NCI-H1105 treated with DMSO at 0.1 percent for 48 hours (cell line): ENCODE measurements at regions not wholly inside any gene's neighbourhood (a gene's known extent, or its start where the extent isn't known, plus 50 kb on each side); places are given as distances from the start of the nearest gene placed in this dataset.
"Not testable (repeated sequence)": the region's sequence is repeated elsewhere in the genome, so short reads cannot be mapped to it uniquely, and the experiment has no call there.

ENCODE experiments used
- DNase-seq: peaks from one replicate; lab custom pipeline; 2025; lab: John Stamatoyannopoulos, UW

DNA sequence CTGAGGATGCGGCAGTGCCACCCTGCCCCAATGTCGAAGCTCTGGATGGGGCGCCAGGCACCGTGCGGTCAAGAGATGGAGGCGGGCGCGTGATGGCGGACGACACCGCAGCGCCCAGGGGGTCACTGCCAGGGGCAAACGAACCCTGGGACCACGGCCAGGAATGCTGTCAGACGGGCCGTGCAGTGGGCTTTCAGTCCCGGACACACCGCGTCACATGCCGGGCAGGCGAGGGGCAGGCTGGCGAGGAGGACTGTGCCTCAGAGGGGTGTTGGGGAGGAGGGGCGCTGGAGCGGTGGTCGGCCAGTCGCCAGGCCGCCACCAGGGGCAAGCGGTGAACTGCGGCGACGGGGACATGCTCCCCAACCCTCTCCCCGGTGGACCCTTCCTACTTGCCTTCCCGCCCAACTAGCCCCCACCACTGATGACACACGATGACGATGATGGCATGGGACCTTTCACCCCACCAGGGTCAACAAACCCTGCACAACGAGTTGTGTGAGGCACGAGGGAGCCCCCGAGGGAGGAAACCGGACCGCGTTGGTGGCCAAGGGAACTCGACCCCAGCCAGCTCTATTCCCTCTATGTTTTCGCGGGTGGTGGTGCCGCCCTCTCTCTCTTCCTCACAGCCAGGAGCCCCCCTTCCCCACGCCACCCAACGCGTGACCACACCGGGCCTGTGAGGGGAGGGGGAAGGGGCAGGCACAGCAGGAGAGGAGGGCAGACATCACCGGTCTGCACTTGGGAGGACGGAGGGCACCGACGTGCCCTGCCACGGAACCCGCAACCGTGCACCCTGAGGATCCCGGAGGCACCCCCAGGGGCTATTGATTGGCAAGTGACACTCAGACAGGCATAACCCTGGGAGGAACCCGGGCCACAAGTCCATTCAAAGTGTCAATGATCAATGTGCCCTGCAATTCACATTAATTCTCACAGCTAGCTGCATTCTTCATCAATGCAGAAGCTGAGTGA, 1960.9 kb upstream of the DEFB115 start:
- DNase-seq: no peak

DNA sequence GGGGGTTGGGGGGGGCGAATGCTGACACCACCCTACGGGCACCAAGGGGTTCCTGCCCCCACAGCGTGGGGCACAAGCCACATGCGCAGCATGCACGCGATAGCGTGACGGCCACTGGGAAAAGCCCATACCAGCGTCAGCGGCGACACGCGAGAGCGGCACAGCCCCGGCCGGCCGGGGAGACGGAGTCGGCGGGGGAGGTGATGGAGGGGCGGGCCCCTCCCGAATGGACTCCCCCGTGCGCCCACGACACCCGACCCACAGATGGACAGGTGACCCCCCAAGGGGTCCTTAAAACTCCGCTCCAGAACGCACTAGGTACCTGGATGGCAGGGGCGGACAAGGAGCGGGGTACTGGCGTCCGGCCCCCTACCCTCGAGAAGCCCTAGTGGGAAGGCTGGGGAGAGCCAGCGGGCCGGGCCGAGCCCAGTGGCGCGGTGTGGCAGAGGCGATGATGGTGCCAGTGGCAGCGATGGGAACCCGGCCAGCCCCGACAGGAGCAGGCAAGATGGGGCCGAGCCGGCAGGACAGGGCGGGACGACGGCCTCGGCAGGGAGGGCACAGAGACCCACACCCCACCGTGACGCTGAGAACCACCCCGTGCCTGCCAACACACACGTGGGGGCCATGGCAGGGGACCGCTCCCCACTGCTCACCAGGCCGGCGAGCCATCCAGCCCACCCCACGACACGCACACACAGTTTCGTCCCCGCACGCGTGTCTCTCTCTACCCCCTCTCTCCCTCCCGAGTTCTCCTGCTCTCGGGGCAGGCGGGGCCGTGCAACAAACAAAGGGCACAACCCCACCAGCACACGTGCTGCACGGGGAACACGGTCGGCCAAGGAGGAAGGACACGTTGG, 1959.8 kb upstream of the DEFB115 start:
- DNase-seq: no peak

DNA sequence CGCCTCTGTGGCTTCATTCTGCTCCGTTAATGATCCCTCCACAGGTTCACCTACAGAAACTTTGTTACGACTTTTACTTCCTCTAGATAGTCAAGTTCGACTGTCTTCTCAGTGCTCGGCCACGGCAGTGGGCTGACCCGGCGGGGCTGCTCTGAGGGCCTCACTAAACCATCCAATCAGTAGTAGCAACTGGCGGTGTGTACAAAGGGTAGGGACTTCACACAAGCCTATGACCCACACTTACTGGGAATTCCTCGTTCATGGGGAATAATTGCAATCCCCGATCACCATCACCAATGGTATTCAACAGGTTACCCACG, 1959.2 kb upstream of the DEFB115 start:
- no peak for DNase-seq

DNA sequence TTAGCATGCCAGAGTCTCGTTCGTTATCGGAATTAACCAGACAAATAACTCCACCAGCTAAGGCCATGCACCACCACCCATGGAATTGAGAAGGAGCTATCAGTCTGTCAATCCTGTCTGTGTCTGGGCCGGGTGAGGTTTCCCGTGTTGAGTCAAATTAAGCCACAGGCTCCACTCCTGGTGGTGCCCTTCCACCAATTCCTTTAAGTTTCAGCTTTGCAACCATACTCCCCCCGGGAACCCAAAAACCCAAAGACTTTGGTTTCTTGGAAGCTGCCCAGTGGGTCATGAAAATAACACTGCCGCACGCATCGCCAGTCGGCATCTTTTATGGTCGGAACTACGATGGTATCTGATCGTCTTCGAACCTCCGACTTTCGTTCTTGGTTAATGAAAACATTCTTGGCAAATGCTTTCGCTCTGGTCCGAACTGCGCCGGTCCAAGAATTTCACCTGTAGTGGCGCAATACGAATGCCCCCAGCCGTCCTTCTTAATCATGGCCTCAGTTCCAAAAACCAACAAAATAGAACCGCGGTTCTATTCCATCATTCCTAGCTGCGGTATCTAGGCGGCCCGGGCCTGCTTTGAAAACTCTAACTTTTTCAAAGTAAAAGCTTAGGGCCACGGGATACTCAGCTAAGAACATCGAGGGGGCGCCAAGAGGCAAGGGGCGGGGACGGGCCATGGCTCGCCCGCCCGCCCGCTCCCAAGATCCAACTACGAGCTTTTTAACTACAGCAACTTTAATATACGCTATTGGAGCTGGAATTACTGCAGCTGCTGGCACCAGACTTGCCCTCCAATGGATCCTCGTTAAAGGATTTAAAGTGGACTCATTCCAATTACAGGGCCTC, 1958.5 kb upstream of the DEFB115 start:
- DNase-seq: no peak

DNA sequence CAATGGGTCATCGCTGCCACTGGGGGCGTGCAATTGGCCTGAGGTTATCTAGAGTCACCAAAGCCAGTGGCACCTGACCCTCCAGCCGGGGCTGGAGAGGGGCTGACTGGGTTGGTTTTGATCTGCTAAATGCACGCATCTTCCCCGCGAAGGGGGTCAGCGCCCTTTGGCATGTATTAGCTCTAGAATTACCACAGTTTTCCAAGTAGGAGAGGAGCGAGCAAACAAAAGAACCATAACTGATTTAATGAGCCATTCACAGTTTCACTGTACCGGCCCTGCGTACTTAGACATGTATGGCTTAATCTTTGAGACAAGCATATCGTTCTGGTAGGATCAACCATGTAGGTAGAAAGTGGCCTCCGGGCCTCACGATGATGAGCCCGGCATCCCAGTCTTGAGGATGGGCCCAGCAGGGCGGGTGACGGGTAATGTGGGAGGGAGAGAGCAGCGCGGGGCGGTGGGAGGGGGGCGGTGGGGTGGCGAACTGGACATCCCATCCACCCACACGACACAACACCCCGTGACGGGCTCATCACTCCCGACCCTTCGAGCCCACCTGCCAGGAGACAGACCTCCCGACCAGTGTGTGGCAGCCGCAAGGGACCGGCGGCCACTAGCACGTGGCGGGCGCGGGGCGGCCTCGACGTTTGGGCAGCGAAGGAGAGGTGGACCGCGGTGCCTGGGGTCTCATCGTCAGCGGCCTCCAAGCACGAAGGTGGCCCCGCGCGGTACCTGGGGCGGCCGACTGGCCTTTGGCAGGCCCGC, 1957.5 kb upstream of the DEFB115 start:
- no peak for DNase-seq

DNA sequence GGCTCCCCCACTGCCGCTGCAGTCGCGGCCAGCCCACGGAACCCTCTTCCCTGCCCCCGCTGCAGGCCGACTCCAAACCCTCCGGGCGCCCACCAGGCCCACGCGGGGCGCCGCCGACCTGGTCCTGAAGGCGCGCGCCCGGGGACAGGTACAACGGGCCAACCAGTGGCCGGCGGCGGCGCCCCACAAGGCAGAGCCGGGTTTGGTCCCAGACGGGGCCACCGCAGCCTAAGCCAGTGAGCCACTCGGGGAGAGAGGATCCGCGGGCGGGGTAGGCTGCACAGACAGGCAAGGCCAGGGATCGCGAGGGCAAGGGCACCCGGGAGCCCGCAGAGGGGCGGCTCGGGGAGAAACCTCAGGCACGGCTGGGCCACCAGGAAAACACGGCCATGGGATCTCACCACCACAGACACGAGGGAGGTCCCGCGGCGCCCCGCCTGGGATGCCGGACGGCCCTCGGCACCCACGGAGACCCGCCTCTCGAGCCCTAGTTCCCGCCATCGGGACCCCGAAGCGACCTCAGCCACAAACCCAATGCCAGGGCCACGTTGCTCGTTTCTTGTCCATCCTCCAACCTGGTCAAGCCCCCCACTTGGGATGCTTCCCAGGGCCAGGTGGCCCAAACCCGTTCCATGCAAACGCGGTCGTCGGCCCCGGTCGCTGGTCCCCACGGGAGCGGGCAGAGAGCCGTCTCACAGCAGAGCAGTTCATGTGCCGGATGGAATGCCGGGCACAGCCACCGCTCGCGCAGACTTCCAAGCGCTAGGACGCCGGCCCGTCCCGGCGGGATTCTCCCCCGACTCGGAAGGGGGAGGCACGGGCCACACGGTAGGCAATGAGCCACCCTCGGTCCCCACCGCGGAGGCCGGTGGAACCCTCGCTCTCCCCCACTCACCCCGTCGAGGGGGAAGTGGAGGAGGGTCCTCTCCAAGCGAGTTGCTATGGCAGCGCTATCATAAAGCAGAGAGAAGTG, 1956.6 kb upstream of the DEFB115 start:
- DNase-seq: no peak

DNA sequence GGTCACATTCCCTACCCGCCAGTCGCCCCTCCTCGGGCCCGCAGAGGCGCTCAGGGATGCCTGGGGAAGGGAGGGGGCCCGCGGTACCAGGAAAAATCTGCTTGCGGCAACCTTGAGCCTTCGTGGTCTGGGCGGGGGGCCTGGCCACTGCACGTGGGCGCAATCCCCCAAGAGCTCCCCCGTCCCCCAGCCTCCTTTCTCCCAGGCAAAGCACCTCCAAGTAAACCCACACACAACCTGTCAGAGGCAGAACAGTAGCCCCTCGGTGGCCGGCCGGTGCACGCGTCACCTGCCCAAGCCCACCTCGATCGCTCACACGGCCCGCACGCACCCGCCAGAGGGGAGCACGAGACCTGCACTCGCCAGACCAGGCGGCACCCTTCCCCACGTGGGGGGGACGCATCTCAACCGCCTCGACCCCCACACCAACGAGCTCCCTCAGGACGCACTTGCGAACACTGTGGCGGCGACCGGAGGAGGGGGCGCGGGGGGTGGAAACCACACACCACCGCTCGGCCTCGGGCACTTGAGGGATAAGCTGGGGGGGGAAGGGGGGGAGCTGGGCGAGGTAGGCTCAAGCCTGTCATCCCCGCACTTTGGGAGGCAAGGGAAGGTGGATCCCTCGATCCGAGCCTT, 1955.7 kb upstream of the DEFB115 start:
- DNase-seq: no peak

DNA sequence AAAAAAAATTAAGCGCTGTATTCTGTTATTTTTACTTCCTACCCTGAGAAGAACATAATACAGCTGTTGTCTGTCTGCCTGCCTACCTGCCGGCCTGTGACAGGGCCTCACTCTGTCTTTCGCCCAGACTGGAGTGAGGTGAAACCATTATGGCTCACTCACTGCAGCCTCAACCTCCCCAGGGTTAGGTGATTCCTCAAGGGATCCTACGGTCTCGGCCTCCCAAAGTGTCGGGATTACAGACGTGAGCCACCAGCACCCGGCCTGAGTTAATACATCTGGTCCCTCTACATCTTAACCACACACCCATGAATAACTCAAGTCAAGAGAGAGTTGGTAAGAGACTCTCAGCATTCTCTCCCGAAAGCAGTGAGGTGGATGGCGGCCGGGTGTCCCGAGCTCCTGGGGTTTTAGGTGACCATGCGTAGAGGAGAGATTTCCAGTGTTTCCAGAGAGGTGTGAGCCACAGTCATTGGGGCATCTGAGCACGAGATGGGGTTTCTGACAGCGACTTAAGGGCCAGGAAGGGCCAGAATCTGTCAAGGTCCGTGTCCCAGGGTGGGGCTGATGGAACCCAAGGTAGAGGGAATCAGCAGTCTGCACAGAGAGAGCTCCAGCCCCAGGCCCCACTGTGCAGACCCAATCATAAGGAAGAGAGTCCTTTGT, 1954.4 kb upstream of the DEFB115 start:
- DNase-seq: no peak

DNA sequence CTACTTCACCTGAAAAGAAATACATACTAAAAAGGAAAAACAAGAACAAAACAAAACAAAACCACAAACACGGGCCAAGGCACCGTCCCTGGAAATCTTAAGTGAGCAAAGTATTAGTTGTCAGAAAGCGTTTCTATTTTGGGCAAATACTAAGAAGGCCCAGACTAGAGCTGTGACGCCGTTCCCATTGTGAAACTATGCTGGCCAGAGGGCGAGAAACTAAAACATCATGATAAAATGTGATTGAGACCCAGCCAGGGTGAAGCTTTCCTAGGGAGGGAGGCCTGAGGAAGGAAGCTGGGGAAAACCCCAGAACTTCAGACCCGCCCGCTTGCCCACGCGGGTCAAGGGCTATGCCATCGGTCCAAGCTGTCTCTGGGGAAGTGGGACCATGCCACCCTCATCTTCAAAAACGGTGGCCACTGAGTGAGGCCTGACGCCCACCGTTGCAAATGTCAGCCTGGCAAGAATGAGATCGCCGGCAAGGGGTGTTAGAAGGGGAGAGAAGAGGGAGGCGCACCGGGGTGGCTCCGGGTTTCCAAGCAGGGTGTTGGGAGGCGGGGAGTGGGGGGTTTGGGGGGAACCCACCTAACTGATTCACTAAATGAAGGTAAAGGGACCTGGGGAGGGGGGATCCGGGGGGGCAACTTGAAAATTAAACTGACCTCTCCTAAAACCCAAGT, 1950.9 kb upstream of the DEFB115 start:
- no peak for DNase-seq

DNA sequence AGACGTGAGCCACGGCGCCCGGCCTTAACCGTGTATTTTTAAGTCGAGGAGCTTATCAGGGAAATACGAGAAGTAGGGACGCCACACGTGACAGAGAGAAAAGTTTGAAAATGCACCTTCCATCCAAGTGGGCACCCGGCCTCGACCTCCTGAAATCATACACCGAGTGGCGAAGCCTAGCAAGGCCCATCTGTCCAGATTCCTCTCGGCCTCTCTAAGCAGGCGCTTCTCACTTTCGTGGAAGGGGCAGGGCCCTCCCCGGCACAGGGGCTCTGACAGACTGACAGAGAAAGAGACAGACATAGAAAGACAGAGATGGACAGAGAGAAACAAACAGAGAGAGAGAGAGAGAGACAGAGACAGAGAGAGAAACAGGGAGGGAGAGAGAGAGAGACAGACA, 1950.0 kb upstream of the DEFB115 start:
- not testable (repeated sequence) for DNase-seq

DNA sequence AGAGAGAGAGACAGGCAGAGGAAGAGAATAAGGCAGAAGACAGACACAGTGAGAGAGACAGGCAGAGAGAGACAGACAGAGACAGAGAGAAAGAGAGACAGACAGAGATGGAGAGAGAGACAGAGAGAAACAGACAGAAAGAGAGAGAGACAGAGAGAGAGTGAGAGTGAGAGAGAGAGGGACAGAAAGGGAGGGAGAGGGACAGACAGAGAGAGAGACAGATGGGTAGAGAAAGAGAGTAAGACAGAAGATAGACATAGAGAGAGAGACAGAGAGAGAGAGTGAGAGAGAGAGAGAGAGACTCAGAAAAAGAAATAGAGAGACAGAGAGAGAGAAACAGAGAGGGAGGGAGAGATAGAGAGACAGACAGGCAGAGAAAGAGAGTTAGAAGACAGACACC, 1948.5 kb upstream of the DEFB115 start:
- not testable (repeated sequence) for DNase-seq

DNA sequence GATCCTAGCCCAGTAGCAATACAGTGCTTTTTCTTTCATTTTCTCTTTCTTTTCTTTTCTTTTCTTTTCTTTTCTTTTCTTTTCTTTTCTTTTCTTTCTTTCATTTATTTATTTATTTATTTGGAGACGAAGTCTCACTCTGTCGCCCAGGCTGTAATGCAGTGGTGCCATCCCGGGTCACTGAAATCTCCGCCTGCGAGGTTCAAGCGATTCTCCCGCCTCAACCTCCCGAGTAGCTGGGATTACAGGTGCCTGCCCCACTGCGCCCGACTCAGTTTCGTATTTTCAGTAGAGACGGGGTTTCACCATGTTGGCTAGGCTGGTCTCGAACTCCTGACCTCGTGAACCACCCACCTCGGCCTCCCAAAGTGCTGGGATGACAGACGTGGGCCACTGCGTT, 1948.0 kb upstream of the DEFB115 start:
- DNase-seq: not testable (repeated sequence)

DNA sequence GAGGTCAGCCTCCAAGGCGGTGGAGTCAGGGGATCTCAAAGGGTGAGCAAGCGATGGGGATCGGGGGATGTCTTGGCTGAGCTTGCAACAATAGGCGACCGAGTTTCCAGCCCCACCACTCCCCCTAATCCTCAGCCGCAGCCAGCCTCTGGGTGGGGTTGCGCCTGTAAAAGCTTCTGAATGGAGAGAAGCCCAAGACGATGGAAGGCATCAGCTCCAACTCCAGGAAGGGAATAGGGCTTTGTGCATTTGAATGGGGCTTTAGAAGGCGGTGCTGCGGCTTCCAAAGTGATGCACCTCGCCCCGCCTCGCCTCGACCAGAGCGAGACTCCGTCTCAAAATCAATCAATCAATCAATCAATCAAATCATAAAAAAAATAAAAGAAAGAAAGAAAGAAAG, 1946.4 kb upstream of the DEFB115 start:
- DNase-seq: not testable (repeated sequence)

DNA sequence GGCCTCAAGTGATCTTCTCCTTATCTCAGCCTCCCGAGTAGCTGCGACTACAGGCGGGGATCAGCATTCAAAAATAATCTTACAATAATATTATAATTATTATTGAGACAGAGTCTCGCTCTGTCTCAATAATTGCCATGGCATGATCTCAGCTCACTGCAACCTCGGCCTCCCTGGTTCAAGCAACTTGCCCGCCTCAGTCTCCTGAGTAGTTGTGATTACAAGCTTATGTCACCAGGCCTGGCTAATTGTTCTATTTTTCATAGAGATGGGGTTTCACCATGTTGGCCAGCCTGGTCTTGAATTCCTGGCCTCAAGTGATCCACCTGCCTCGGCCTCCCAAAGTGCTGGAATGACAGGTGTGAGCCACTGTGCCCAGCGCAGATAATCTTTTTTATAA, 1944.8 kb upstream of the DEFB115 start:
- not testable (repeated sequence) for DNase-seq

DNA sequence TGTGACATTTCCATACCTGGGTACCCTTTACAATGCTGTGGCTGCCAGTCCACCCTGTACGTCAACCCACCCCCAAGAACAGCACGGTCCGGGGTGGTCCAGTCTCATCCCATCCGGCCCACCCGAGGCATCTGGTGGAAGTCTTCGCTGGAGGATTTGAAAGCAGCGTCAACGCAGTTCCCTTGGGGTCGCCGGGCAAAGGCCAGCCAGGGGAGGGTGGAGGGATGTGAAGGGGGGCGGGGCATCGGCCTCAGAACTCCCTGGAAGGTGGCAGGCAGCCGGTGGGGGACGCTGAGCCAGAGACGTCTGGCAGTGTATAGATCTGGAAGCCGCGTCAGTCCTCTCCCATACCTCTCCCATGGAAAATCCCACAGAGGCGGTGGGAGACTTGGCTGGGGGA, 1944.0 kb upstream of the DEFB115 start:
- DNase-seq: no peak

DNA sequence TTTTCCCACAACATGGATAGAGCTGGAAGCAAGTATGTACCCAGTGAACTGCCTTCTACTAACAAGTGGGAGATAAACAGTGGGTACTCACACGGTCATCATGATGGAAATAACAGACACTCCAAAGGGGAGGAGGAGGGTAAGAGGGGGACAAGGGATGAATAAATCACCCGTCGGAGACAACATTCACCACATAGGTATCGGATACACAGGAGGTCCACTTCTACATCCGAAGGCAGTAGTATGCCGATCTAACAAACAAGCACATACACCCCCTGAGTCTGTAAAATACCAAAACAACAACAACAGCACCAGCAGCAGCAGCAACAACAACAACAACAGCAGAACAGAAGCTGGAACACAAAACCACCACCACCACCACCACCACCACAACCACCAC, 1943.2 kb upstream of the DEFB115 start:
- DNase-seq: no peak

DNA sequence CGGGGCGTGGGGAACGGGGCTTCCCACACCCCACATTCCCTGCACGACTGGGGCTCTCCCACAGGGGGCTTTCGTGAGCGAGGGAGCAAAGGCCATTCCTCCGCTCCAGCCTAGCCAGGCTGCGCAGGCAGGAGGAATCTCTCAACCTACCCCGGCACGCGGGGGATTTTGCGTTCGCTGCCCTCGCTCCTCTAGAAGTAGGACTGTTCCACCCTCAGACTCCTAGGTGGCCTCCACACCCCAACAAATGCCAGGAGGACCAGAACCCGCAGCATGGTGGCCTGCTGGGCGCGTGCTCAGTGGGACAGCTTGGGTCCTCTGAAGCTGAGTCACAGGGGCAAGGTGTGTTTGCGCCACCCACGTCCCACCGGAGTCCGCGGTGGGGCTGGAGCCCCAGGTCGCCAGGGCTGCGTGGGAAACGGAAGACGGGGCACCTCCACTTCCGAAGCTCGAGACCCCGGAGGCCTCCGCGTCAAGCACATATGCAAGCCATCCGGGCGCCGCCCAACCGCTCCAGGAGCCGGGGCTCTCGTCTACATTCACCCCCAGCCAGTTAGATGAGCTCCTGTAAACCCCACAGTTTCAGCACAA, 1938.5 kb upstream of the DEFB115 start:
- no peak for DNase-seq

DNA sequence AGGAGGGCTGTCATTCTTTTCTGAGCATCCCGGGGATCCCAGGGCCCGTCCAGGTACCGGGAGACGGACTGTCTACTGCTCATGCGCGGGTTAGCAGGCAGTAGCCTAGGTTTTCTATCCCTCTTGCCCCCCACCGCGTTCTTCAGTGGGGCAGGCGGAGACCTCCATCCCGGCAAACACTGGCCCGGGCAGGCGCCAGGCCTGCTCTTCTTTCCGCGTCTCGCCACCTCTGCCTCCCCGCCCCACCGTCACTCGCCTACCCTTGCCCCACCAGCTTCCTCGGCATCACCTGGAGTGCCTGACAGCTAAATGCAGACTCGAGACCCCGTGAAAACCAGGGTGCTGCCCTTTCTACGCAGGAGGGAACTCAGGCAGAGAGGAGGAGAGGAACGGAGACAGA, 1937.7 kb upstream of the DEFB115 start:
- no peak for DNase-seq
